Mesodermal cell (in vitro differentiated cells): ENCODE measurements at regions not wholly inside any gene's neighbourhood (a gene's known extent, or its start where the extent isn't known, plus 50 kb on each side); places are given as distances from the start of the nearest gene placed in this dataset.

Experiments
- H3K27ac ChIP-seq: 2 replicates; pipeline ENCODE4 v1.7.0; 2013; ENCODE audit warnings: mild to moderate bottlenecking, low read depth, low read length, moderate library complexity; ENCODE audit not compliant: severe bottlenecking
- H3K36me3 ChIP-seq: 2 replicates; pipeline ENCODE4 v1.7.1; 2013; ENCODE audit warnings: mild to moderate bottlenecking, low read length, moderate library complexity; ENCODE audit not compliant: control insufficient read depth, insufficient read depth
- H3K4me1 ChIP-seq: one replicate; pipeline ENCODE4 v1.7.1; 2013; ENCODE audit warnings: mild to moderate bottlenecking, low read length; ENCODE audit not compliant: insufficient read depth, control insufficient read depth, poor library complexity, severe bottlenecking
- H3K4me3 ChIP-seq: 2 replicates; pipeline ENCODE4 v1.7.0; 2013; ENCODE audit warnings: low read length, control low read depth, mild to moderate bottlenecking; ENCODE audit not compliant: insufficient read depth, poor library complexity, severe bottlenecking; ENCODE audit errors: extremely low read depth
- H3K9me3 ChIP-seq: 2 replicates; pipeline ENCODE4 v1.7.1; 2013; ENCODE audit warnings: mild to moderate bottlenecking, low read length, moderate library complexity; ENCODE audit not compliant: control insufficient read depth
- whole genome bisulfite sequencing, 2 experiments: methylation state at CpG; one replicate each; pipeline ENCODE4 v1.1.5; 2013; ENCODE audit warnings: missing lambda C conversion rate in 2 of 2; ENCODE audit not compliant: insufficient coverage in 2 of 2; 5-methylcytosine and 5-hydroxymethylcytosine counted together

- 29 to 40% methylated on average over 1 to 2 of the region's 4 CpGs for WGBS, 2 experiments
- Histone ChIP-seq H3K36me3 (no peaks in the 10 kb centered on the region), H3K9me3 (no peaks in the 10 kb centered on the region), H3K4me1 (no peaks in the 10 kb centered on the region), H3K27ac (no peak overlapping the region), H3K4me3 (no peak overlapping the region)
These were observed 160.2 kb downstream of the SERPINI1 start for GRCh38 chr3:167895684-167896083.

GRCh38 chr3:167895178-167895577 lies 159.7 kb downstream of the SERPINI1 start:
- Histone ChIP-seq H3K27ac (no peak overlapping the region), H3K4me1 (no peaks in the 10 kb centered on the region), H3K4me3 (no peak overlapping the region), H3K36me3 (no peaks in the 10 kb centered on the region), H3K9me3 (no peaks in the 10 kb centered on the region)
- WGBS, 2 experiments = no CpG with 5 or more reads among the region's 1 CpG

- H3K36me3 ChIP-seq = no peaks in the 10 kb centered on the region
- H3K27ac ChIP-seq = no peak overlapping the region
- WGBS, 2 experiments = 100% methylated on average over 1 of the region's 4 CpGs; no CpG with 5 or more reads in 1 of the 2 experiments
- no peak overlapping the region for H3K4me3 ChIP-seq
- H3K4me1 ChIP-seq = no peaks in the 10 kb centered on the region
- H3K9me3 ChIP-seq = no peaks in the 10 kb centered on the region
These were observed 156.7 kb downstream of the SERPINI1 start for GRCh38 chr3:167892205-167892604.

GRCh38 chr3:167887096-167887495 lies 151.6 kb downstream of the SERPINI1 start:
- Histone ChIP-seq H3K36me3 (no peaks in the 10 kb centered on the region), H3K27ac (no peak overlapping the region), H3K4me1 (no peaks in the 10 kb centered on the region), H3K4me3 (no peak overlapping the region), H3K9me3 (no peaks in the 10 kb centered on the region)
- no CpG with 5 or more reads among the region's 1 CpG for WGBS, 2 experiments

GRCh38 chr3:167886690-167887089 lies 151.2 kb downstream of the SERPINI1 start:
- H3K27ac ChIP-seq = no peak overlapping the region
- H3K4me1 ChIP-seq = no peaks in the 10 kb centered on the region
- no peaks in the 10 kb centered on the region for H3K36me3 ChIP-seq
- no CpG with 5 or more reads among the region's 2 CpGs for WGBS, 2 experiments
- no peak overlapping the region for H3K4me3 ChIP-seq
- H3K9me3 ChIP-seq = no peaks in the 10 kb centered on the region

GRCh38 chr3:167885277-167885676 lies 149.8 kb downstream of the SERPINI1 start:
- no peak overlapping the region for H3K4me3 ChIP-seq
- no peaks in the 10 kb centered on the region for H3K9me3 ChIP-seq
- H3K36me3 ChIP-seq = no peaks in the 10 kb centered on the region
- 69 to 80% methylated on average over 1 of the region's 1 CpG for WGBS, 2 experiments
- no peak overlapping the region for H3K27ac ChIP-seq
- H3K4me1 ChIP-seq = no peaks in the 10 kb centered on the region

- Histone ChIP-seq H3K9me3 (no peaks in the 10 kb centered on the region), H3K27ac (no peak overlapping the region), H3K36me3 (no peaks in the 10 kb centered on the region), H3K4me3 (no peak overlapping the region), H3K4me1 (no peaks in the 10 kb centered on the region)
- WGBS, 2 experiments = 92 to 98% methylated on average over 3 of the region's 3 CpGs
These were observed 149.0 kb downstream of the SERPINI1 start for GRCh38 chr3:167884481-167884880.

- Histone ChIP-seq H3K4me1 (no peaks in the 10 kb centered on the region), H3K27ac (no peak overlapping the region), H3K36me3 (no peaks in the 10 kb centered on the region), H3K4me3 (no peak overlapping the region), H3K9me3 (no peaks in the 10 kb centered on the region)
- WGBS, 2 experiments = no CpG with 5 or more reads among the region's 1 CpG
These were observed 147.9 kb downstream of the SERPINI1 start for GRCh38 chr3:167883452-167883851.

- H3K4me1 ChIP-seq = no peaks in the 10 kb centered on the region
- no CpG with 5 or more reads among the region's 1 CpG for WGBS, 2 experiments
- H3K36me3 ChIP-seq = no peaks in the 10 kb centered on the region
- no peak overlapping the region for H3K27ac ChIP-seq
- no peaks in the 10 kb centered on the region for H3K9me3 ChIP-seq
- H3K4me3 ChIP-seq = no peak overlapping the region
These were observed 146.6 kb downstream of the SERPINI1 start for GRCh38 chr3:167882057-167882667.

GRCh38 chr3:167880183-167880582 lies 144.7 kb downstream of the SERPINI1 start:
- Histone ChIP-seq H3K36me3 (no peaks in the 10 kb centered on the region), H3K9me3 (no peaks in the 10 kb centered on the region), H3K4me3 (no peak overlapping the region), H3K27ac (no peak overlapping the region), H3K4me1 (no peaks in the 10 kb centered on the region)

GRCh38 chr3:167876620-167877281 lies 141.2 kb downstream of the SERPINI1 start:
- no peaks in the 10 kb centered on the region for H3K36me3 ChIP-seq
- no peak overlapping the region for H3K4me3 ChIP-seq
- H3K27ac ChIP-seq = no peak overlapping the region
- no peaks in the 10 kb centered on the region for H3K9me3 ChIP-seq
- H3K4me1 ChIP-seq = no peaks in the 10 kb centered on the region
- WGBS, 2 experiments = no CpG with 5 or more reads among the region's 3 CpGs
